HL-60 (cell line): ENCODE measurements at regions not wholly inside any gene's neighbourhood (a gene's known extent, or its start where the extent isn't known, plus 50 kb on each side); places are given as distances from the start of the nearest gene placed in this dataset.

Experiments
- DNase-seq, 2 experiments: peaks; one replicate each; pipeline ENCODE4 v3.0.0-alpha.2; 2010 to 2020; ENCODE audit warnings: low read depth in 1 of 2, low spot score in 1 of 2
- H3K27ac ChIP-seq: fragments of 250-450 bp; sonication (Bioruptor Pico); replicated peaks from 2 replicates; pipeline ENCODE4 v1.5.1; 2020; ENCODE audit warnings: mild to moderate bottlenecking, moderate library complexity
- H3K27me3 ChIP-seq: fragments of 250-450 bp; sonication (Bioruptor Pico); 2 replicates; pipeline ENCODE4 v1.5.1; 2021; ENCODE audit warnings: mild to moderate bottlenecking, moderate library complexity; ENCODE audit not compliant: insufficient read depth, poor library complexity, severe bottlenecking
- H3K4me3 ChIP-seq: replicated peaks from 2 replicates; pipeline ENCODE4 v1.5.1; 2011; ENCODE audit warnings: mild to moderate bottlenecking, control low read depth, low read length; ENCODE audit not compliant: insufficient read depth
- GABPA ChIP-seq: IDR thresholded peaks from 2 replicates; pipeline ENCODE4 v1.6.1; 2012; ENCODE audit warnings: low read depth
- POLR2AphosphoS5 ChIP-seq: IDR thresholded peaks from 2 replicates; pipeline ENCODE4 v1.6.1; 2012; ENCODE audit warnings: low read depth
- SPI1 ChIP-seq: IDR thresholded peaks from 2 replicates; pipeline ENCODE4 v1.6.1; 2012; ENCODE audit warnings: low read depth, mild to moderate bottlenecking, borderline replicate concordance
- TF ChIP-seq, protein P1 (sequence below): IDR thresholded peaks from 2 replicates; pipeline ENCODE4 v1.6.1; 2012; ENCODE audit warnings: low read depth; ENCODE audit not compliant: insufficient replicate concordance
- TF ChIP-seq, protein P2 (sequence below): IDR thresholded peaks from one replicate; pipeline ENCODE4 v1.5.1; 2011; ENCODE audit warnings: low read length, control low read depth, inconsistent platforms; ENCODE audit not compliant: insufficient read depth

GRCh38 chr5:87868792-87869191 is 399.9 kb downstream of the TMEM161B start:
- Histone ChIP-seq H3K27me3 (no peaks in the 10 kb centered on the region), H3K4me3 (no peak overlapping the region), H3K27ac (no peak overlapping the region)
- TF ChIP-seq SPI1 (no peak), POLR2AphosphoS5 (no peak), GABPA (no peak)
- TF ChIP-seq, protein P1, sequence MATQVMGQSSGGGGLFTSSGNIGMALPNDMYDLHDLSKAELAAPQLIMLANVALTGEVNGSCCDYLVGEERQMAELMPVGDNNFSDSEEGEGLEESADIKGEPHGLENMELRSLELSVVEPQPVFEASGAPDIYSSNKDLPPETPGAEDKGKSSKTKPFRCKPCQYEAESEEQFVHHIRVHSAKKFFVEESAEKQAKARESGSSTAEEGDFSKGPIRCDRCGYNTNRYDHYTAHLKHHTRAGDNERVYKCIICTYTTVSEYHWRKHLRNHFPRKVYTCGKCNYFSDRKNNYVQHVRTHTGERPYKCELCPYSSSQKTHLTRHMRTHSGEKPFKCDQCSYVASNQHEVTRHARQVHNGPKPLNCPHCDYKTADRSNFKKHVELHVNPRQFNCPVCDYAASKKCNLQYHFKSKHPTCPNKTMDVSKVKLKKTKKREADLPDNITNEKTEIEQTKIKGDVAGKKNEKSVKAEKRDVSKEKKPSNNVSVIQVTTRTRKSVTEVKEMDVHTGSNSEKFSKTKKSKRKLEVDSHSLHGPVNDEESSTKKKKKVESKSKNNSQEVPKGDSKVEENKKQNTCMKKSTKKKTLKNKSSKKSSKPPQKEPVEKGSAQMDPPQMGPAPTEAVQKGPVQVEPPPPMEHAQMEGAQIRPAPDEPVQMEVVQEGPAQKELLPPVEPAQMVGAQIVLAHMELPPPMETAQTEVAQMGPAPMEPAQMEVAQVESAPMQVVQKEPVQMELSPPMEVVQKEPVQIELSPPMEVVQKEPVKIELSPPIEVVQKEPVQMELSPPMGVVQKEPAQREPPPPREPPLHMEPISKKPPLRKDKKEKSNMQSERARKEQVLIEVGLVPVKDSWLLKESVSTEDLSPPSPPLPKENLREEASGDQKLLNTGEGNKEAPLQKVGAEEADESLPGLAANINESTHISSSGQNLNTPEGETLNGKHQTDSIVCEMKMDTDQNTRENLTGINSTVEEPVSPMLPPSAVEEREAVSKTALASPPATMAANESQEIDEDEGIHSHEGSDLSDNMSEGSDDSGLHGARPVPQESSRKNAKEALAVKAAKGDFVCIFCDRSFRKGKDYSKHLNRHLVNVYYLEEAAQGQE: no peak
- TF ChIP-seq, protein P2, sequence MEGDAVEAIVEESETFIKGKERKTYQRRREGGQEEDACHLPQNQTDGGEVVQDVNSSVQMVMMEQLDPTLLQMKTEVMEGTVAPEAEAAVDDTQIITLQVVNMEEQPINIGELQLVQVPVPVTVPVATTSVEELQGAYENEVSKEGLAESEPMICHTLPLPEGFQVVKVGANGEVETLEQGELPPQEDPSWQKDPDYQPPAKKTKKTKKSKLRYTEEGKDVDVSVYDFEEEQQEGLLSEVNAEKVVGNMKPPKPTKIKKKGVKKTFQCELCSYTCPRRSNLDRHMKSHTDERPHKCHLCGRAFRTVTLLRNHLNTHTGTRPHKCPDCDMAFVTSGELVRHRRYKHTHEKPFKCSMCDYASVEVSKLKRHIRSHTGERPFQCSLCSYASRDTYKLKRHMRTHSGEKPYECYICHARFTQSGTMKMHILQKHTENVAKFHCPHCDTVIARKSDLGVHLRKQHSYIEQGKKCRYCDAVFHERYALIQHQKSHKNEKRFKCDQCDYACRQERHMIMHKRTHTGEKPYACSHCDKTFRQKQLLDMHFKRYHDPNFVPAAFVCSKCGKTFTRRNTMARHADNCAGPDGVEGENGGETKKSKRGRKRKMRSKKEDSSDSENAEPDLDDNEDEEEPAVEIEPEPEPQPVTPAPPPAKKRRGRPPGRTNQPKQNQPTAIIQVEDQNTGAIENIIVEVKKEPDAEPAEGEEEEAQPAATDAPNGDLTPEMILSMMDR: no peak
- DNase-seq: no peak

DNA sequence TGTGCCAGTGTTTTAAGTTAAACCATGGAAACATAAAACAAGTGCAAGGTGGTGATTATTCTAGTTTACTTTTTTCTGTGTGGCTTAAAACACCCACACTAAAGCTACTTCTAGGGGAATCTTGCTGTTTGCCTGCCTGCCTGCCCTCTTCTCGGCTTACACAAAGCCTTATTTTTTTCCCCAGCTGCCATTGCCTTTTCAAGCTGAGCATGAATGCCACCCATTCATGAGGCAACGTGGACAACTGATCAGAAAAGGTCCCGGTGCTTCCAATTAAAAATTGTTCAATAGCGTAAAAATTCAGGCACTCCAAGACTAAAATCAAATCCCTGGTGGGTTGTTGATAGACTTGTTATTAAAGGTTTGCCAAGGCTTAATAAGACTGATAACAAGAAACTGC is 401.4 kb downstream of the TMEM161B start:
- H3K4me3 ChIP-seq: no peak overlapping the region
- TF ChIP-seq SPI1 (no peak), POLR2AphosphoS5 (no peak), GABPA (no peak)
- TF ChIP-seq, protein P1: no peak
- TF ChIP-seq, protein P2: no peak
- H3K27me3 ChIP-seq: no peaks in the 10 kb centered on the region
- no peak overlapping the region for H3K27ac ChIP-seq
- DNase-seq: no peak

DNA sequence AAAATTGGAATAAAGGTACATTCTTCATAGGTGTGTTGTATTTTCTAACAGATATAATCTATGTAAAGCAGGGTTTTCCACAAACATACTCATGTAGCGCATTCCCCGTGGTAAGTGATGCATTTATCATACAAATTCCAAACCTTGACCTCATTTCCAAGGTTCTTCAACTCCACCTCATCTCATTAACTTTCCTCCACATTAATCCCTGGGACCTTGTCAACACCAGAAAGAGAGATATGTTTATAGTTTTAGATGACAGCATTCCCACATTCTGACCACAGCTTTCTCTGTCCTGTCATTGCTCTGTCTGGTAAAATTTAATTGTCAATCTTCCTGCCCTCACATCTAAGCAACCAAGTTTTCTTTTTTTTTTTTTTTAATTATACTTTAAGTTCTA is 415.1 kb downstream of the TMEM161B start:
- H3K27me3 ChIP-seq: no peaks in the 10 kb centered on the region
- no peak overlapping the region for H3K27ac ChIP-seq
- H3K4me3 ChIP-seq: no peak overlapping the region
- no peak for TF ChIP-seq POLR2AphosphoS5
- no peak for DNase-seq

DNA sequence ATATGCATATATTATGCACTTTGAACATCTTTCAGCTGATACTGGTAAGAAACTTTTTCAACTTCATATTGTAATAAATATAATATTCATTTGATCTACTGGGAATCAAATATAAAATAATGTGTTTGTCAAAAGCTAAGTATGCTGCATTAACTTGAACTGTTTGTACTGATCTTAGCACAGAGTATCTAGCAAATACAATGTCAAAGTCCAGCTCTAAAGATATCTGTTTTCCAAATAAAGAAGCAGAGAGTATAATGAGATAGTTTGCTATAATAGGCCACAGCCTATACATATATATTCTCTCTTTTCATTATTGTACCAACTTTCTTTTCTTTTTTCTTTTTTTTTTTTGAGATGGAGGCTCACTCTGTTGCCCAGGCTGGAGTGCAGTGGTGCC is 417.0 kb downstream of the TMEM161B start:
- no peak for DNase-seq
- TF ChIP-seq SPI1: no peak
- TF ChIP-seq POLR2AphosphoS5: no peak
- no peak overlapping the region for H3K4me3 ChIP-seq
- H3K27ac ChIP-seq: no peak overlapping the region
- no peaks in the 10 kb centered on the region for H3K27me3 ChIP-seq

- no peak overlapping the region for H3K27ac ChIP-seq
- no peak for DNase-seq
- H3K4me3 ChIP-seq: no peak overlapping the region
- H3K27me3 ChIP-seq: no peaks in the 10 kb centered on the region
- TF ChIP-seq, protein P2: no peak
- TF ChIP-seq GABPA (no peak), POLR2AphosphoS5 (no peak), SPI1 (no peak)
- TF ChIP-seq, protein P1: no peak
Measured at GRCh38 chr5:87850843-87851242, 417.8 kb downstream of the TMEM161B start.
